GM10266 (cell line): ENCODE measurements at regions not wholly inside any gene's neighbourhood (a gene's known extent, or its start where the extent isn't known, plus 50 kb on each side); places are given as distances from the start of the nearest gene placed in this dataset.

ENCODE experiments used
- DNase-seq: peaks from one replicate; pipeline ENCODE4 v3.0.0; 2012; ENCODE audit errors: extremely low spot score
- TF ChIP-seq, protein P1 (sequence below): IDR thresholded peaks from 2 replicates; pipeline ENCODE4 v1.5.1; 2012; ENCODE audit warnings: mild to moderate bottlenecking, low read depth; ENCODE audit not compliant: control insufficient read depth, insufficient read depth; ENCODE audit errors: missing control alignments

DNA sequence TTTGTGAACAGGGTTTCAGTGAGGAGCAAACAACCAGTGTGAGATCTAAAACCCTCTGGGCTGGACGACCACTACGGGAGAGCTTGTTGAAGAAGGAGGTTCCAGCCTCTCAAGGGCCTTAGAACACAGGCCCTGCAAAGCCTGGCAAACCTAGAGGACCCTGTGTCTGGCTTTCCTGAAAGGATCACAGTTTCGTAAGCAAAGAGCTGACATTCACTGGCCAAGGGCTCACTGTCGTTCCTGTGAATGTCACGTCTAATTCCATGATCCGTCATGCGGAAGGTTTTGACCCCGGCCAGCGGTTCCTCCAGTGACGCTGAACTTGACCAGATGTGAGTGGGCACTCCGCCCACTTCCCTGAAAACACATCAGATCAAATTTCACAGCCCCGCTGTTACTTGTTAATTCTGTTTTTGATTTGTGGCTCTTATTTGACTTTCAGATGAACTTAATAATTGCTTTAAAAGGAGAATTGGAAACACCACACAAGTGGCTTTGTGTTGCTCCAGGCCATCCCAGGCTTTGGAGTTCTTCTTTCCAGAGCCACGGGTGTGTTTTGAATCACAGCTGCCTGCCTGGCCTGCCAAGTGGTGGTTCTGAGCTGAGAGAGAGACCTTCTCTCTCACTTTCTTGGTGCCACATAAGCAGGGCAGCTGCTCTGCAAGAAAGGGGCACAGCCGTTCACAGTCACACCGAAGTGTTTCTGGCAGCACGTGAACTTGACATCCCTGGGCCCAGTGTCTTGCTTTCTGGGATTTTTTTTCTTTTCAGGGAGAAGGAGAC, 308.4 kb downstream of the NDUFA10 start:
- DNase-seq, result no peak

DNA sequence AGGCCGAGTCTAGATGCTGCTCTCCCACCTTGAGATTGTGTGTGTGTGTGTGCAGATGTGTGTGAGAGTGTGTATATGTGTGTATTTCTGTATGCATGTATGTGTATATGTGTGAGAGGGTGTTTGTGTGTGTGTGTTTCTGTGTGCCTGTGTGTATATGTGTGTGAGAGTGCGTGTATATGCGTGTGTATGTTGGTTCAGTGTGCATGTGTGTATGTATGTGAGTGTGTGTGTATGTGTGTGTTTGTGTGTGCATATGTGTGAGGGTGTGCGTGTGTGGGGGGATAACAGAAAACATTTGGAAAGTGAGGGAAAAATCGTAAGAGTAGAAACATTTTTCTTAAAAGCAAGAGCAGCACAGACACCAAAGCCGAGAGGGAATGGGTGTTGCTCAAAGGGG, 309.1 kb downstream of the NDUFA10 start:
- no peak for DNase-seq
- TF ChIP-seq, protein P1, sequence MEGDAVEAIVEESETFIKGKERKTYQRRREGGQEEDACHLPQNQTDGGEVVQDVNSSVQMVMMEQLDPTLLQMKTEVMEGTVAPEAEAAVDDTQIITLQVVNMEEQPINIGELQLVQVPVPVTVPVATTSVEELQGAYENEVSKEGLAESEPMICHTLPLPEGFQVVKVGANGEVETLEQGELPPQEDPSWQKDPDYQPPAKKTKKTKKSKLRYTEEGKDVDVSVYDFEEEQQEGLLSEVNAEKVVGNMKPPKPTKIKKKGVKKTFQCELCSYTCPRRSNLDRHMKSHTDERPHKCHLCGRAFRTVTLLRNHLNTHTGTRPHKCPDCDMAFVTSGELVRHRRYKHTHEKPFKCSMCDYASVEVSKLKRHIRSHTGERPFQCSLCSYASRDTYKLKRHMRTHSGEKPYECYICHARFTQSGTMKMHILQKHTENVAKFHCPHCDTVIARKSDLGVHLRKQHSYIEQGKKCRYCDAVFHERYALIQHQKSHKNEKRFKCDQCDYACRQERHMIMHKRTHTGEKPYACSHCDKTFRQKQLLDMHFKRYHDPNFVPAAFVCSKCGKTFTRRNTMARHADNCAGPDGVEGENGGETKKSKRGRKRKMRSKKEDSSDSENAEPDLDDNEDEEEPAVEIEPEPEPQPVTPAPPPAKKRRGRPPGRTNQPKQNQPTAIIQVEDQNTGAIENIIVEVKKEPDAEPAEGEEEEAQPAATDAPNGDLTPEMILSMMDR, result no peak

More for the DNA sequence above, 308.4 kb downstream of the NDUFA10 start:
- TF ChIP-seq, protein P1, result no peak

DNA sequence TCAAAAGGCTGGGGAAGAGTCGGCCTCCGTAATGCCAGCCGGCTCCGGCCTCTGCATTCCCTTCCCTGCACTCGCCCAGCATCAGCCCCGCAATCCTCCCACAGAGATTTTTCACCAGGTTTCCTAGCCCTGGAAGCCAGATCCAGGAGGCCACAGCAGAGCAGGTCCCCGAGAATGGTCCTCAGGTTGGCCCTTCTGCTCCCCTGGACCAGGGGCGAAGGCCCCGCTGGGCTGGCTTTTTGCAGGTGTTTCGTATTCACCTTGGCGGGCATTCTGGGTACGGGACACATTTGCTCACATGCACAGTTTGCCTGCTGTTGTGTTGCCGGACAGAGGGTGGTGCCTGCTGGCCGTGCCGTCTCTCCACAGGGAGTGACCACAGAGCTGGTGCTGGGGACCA, 309.5 kb downstream of the NDUFA10 start:
- TF ChIP-seq, protein P1, result no peak
- DNase-seq, result no peak

DNA sequence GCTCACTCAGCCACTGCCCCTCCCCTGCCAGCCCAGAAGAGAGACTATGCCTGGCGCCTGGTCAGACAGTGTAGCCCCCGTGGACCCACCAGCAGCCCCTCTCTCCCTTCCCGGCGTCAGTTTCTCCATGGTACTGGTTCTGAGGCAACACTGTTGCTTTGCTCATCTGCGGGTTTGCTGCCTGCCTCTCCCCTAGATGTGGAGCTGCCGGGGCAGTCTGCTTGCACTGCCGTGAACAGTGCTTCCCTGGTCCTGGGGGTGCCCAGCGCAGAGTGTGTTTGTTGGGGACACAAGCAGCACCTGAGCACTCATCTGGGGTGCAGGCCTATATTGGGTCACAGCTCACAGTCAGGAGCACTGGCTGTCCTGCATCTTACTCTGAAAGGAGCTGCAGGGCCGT, 309.9 kb downstream of the NDUFA10 start:
- no peak for DNase-seq
- TF ChIP-seq, protein P1, result no peak

DNA sequence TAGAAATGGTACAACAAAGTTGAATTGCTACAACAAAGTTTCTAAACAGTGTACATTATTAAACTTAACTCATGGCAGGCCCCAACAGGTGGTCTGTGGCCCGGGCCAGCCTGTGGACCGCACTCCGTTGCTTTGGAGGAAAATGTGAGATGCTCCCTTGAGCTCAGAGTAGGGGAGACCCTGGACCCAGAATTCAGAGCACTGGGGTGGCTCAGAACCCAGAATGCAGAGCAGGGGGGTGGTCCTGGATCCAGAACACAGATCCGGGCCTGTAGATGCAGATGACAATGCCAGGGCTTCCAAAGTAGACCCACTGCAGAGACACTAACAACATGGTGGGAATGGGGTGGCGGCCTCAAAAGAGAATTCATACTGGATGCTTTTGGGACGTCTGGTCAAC, 311.0 kb downstream of the NDUFA10 start:
- TF ChIP-seq, protein P1, result no peak
- DNase-seq, result no peak

DNA sequence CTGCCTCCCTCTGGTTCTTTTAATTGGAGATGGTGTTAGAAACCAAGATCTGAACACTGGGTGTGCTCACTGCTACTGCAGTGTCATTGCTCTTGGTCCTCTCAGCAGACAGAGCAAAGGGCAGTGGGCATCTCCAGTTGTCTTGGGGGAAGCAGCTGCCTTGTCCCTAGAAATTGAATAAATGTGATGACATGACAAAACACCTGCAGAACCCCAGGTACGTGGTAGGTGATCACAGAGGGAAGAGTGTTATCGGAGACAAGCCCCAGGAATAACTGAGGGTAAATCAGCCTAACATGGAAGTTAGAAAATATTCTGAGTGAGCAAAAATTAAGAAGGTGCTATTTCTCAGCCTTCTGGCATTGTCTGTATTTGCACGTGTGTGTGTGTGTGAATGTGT, 311.9 kb upstream of the HDAC4 start:
- TF ChIP-seq, protein P1, result no peak
- DNase-seq, result no peak

DNA sequence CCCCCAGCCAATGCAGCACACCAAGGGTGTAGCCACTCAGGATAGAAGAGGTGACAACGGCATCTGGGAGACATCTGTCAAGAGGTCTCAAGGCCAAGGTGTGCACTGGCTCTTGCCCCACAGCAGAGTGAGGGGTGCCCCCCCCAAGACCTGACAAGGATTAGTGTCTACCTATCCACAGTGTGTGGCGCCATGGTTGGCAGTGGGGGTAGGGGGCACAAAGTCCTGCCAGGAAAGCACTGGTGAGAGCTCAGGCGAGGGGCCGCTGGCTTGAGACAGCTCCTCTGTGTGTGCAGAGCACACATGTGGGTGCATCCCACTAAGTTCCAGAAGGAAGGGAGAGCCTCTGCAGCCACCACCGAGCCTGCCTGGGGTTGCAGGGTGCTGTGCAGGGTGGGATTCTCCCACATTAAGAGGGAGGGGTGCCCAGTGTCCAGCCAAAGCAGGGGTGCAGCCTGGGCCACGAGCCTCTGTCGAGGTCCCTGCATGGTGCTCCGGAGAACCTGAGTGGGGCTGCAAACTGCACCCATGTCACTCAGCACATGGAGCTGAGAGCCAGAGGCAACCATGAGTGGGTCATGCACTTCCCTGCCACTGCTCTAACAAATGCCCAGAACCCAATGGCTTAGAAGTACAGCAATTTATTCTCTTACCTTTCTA, 311.2 kb upstream of the HDAC4 start:
- TF ChIP-seq, protein P1, result no peak
- no peak for DNase-seq
